GM12892 (cell line): ENCODE measurements at regions not wholly inside any gene's neighbourhood (a gene's known extent, or its start where the extent isn't known, plus 50 kb on each side); places are given as distances from the start of the nearest gene placed in this dataset.

Experiments used
- DNase-seq: peaks from one replicate; pipeline ENCODE4 v3.0.0; 2011; ENCODE audit not compliant: insufficient read length
- FAIRE-seq: peaks from 2 replicates; lab custom pipeline; 2011; peaks lifted over from hg19 to GRCh38; lab: Jason Lieb, UNC
- POLR2A ChIP-seq: IDR thresholded peaks from 2 replicates; pipeline ENCODE4 v1.6.1; 2011; ENCODE audit warnings: low read depth, low read length, control low read depth
- POLR2AphosphoS5 ChIP-seq: IDR thresholded peaks from 2 replicates; pipeline ENCODE4 v1.6.1; 2011; ENCODE audit warnings: low read depth, low read length, control low read depth
- TAF1 ChIP-seq: IDR thresholded peaks from 2 replicates; pipeline ENCODE4 v1.6.1; 2011; ENCODE audit warnings: low read depth, mild to moderate bottlenecking, control low read depth, low read length, borderline replicate concordance

DNA sequence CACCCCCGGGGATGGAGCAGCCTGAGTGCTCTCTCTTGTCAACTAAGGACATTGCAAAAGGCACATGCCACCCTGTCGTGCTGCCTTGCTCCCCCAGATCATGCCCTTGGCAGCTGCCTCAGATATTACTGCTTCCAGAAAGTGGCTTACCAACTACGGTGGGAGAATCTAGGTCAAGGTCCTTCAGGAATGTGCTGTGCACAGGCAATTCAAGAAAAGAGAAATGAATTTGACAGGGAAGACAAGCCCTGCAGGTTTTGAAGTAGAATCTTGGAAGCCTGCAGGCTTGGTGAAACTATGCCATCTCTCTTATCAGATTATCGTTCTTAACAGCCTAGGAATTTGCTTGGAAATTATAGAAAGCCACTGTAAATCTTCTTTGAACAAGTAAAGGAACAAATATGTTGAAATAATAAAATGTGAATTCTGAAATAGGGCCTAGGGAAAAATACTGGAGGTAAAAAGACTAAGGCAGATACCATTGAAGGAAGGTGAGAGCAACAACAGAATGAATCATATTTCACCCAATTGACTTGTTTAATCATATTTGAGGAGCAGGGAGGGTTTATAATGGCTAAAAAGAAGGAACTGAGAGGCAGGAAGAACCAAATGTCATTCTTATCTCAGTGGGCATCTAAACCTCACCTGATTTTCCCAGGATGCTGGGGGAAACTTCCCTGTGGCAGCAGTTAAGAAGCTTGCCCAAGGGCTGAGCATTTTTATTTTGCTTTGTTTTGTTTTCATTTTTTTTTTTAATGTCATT, 94.0 kb upstream of the GLS start:
- no peak for FAIRE-seq

DNA sequence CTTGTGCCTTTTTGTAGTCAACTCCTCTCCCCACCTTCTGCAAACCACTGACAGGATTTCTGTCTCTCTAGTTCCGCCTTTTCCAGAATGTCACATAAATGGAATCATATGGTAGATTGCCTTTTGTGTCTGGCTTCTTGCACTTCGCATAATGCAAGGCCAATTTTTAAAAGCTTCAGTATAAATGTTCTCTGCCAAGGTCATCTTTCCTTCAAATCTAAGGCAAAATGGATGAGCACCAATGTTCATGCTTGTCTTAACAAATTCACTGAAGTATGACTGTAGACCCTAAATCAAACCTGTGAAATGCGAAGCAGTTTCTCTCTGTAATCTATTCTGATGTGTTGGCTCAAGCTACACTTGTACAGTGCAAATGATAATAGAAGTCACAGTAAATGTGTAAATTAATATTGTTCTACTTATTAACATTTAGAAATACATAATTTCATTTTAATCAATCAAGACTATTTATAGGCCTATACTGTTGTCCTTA, 92.8 kb upstream of the GLS start:
- DNase-seq (no peak), FAIRE-seq (no peak)
- TF ChIP-seq POLR2A (no peak), POLR2AphosphoS5 (no peak), TAF1 (no peak)

More for the DNA sequence above, 94.0 kb upstream of the GLS start:
- TF ChIP-seq POLR2A (no peak), POLR2AphosphoS5 (no peak), TAF1 (no peak)
- DNase-seq = no peak

DNA sequence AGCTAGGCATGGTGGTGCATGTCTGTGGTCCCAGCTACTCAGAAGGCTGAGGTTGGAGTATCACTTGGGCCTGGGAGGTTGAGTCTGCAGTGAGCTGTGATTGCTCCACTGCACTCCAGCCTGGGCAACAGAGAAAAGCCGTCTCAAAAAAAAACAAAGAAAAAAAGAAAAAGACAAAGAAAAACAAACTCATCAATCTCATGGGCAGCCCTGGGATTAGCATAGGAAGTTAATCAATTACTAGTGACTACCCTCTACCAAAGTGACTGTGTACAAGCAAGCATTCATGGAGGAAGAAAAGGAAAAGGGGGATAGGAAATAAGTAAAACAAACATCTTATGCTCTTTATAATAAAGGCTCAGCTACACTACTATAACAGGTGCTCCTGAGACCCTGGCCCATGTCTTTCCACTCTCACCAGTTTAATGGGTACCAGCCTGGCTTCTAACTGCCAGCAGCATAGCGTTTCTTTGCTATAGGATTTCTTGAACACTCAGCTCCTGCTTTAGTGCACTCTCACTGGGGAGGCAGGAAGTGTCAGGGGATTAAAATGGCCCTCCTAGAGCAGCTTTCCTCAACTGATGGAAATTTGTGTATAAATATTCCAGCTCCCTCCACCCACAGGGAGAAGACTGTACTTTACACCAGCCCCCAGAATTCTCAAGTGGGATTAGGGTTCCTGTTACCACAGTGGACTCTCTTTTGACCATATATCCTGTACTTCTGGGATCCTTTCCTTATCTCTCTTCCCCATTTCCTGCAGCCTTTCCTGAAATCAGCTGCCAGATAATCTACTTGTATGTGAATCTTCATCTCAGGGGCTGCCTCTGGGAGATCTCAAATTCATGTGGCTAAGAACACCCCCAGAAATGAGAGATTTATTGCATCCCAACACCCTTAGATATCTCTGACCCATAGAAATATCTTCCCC, 91.3 kb upstream of the GLS start:
- DNase-seq (no peak), FAIRE-seq (no peak)
- TF ChIP-seq POLR2AphosphoS5 (no peak), POLR2A (no peak), TAF1 (no peak)

DNA sequence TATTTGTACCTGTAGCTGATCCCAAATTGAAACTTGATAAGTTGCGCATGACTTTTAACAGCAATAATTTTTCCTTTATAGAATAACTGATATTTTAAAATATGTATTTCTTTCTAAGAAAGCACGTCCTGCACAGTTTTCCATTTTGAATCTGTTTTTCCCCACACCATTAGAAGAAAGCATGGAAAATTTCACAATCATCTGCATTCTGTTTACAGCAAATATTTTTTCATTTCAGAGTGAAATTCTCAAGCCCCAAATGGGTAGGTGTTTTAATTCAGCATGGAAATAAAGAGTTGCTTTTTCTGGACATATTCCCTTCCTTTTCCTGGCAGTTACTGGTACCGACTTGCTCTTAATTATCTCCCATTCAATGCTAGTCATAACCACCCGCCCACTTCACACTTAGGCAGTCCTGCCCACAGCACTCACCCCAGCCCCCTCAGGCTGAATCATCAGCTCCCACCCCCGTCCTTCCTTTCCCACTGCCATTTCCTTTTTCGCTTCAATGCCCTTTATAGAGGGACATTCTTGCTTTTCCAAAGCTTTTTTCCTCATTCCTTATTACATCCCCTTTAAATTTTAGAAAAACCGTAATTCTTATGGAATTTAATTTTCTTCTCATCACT, 89.2 kb upstream of the GLS start:
- TF ChIP-seq POLR2AphosphoS5 (no peak), POLR2A (no peak), TAF1 (no peak)
- DNase-seq = no peak
- FAIRE-seq = no peak

DNA sequence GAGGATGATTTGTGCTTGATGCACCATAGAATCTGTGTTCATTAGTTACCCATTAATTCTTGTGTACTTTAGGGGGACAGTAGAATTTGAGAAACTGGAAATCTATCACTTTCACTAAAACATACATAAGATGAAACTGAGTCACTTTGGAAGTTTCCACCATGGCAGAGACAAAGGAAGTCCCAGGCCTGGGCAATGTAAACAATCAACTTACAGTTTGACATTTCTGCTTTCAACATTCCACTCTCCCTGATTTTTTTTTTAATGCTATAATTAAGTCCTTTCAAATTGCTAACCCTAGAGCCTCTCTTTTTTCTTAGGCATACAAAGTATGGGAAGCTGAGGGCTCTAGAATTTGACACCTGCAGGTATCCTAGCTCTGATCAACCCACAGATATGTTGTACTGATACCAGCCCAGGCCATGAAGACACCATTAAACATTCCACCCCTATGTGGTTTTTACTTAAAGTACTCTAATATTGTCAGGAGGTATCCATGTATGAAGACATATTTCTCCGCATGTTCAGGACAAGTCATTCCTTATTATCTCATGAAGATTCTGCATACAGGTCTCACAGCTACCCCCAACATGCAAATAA, 88.5 kb upstream of the GLS start:
- no peak for DNase-seq
- no peak for FAIRE-seq
- TF ChIP-seq POLR2AphosphoS5 (no peak), TAF1 (no peak), POLR2A (no peak)

DNA sequence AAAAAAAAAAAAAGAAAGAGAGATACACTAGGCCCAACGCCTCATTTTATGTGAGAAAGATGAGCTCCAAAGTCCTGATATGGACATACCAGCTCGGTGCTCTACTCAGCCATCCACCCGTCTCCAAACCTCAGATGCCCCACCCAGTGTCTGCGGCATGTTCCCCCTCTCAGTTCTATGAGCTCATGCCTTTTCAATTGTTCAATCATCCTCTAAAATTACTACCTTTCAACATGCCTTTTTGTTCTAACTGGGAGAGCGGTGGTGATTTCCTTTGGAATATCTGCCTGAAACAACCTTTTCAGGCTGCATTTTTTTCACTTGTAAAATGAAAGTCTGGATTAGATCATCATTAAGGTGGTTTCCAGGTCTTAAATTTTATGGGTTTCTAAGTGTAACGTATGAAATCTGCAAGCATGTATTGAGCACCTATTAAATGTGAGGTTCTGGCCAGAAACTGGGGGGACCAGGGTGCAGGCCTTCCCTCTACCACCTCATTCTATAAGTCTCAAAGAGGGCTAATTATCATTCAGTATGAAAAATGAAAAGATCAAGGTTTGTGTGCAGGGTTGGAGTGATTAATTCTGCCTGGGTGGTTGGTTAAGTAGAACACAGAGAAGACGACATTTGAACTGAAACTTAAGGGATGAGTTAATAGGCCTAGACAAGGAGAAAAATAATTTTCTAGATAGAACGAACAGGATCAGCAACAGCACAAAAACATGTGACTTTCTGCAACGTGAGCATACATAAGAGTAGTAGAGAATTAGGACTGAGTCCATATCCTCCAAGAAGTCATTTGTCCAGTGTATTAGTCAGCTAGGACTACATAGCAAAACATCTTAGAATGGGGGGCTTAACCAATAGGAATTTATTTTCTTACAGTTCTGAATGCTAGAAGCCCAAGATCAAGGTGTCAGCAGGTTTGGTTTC, 87.4 kb upstream of the GLS start:
- DNase-seq (no peak), FAIRE-seq (no peak)

DNA sequence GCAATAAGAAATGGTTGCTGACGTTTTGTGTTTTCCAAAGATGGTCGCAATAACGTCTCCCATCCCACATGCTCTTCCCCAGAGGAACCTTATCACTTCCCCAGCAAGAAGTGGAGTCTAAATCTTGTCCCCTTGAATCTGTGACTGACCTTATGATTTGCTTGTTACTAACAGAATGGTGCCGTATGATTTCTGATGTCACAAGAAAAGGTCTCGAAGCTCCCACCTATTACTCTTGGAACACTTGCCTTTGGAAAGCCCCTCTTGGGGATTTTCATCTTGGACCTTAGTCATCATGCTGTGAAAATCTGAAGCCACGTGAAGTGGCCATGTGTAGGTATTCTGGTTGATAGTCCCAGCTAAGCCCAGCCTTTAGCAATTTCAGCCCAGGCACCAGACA, 86.2 kb upstream of the GLS start:
- FAIRE-seq (no peak), DNase-seq (no peak)
- TF ChIP-seq POLR2A (no peak), TAF1 (no peak), POLR2AphosphoS5 (no peak)

More for the DNA sequence above, 87.4 kb upstream of the GLS start:
- TF ChIP-seq POLR2AphosphoS5 (no peak), TAF1 (no peak), POLR2A (no peak)

DNA sequence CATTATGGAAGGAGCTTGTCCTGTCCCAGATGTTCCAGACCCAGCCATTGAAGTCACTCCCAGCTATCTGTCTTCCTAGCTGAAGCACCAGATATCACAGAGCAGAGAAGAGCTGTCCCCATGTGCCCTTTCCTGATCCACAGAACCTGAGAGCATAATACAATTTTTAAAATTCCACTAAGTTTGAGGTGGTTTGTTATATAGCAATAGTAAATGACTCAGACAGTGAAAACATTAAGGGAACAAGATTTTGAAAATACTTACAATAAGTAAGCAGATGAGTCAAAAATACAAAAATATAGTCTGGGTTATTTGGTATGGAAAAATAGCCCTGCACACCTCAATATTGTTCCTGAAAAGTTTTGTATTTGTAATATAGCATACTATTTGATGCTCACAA, 85.8 kb upstream of the GLS start:
- TF ChIP-seq POLR2AphosphoS5 (no peak), POLR2A (no peak), TAF1 (no peak)
- DNase-seq = no peak
- no peak for FAIRE-seq

DNA sequence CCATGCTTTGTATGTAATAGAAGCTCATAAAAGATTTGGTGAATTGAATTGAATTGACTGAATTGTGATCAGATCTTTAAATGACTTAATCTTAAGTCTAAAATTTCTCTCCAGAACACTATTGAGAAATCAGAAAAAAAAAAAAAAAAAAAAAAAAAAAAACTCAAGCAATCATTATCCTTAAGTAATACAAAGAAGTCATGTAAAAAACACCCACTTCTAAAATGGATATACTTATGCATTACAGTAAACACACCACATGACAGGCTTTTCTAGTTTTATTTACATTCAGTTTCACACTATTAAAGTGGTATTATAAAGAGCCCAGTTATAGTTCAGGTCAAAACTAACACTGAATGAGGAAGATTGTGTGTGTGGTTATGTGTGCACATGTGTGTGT, 84.9 kb upstream of the GLS start:
- FAIRE-seq = no peak
- no peak for DNase-seq
- TF ChIP-seq POLR2AphosphoS5 (no peak), TAF1 (no peak), POLR2A (no peak)

DNA sequence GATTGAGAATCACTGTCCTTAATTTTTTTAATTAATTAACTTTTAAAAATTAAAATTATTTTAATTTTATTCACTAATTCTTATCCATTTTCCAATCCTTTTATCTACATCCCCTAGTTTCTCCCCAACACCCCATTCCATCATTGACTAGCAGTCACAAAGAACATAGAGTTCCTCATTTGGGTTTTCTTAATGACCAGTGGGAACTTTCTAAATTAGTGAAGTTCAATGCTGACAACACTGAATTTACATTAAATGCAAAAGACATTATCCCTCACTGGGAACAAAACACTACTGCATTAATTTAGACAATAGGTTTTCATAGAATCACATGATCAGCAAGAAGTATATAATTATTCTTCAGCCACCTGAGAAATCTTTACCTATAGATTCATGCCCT, 80.6 kb upstream of the GLS start:
- no peak for FAIRE-seq
- DNase-seq = no peak
- no peak for TF ChIP-seq POLR2A
- TF ChIP-seq POLR2AphosphoS5 = no peak
- no peak for TF ChIP-seq TAF1
